ENCODE measurements at regions not wholly inside any gene's neighbourhood (a gene's known extent, or its start where the extent isn't known, plus 50 kb on each side); places are given as distances from the start of the nearest gene placed in this dataset.
A peak's percentile ranks its signal among the peaks of the same experiment; 100 is the strongest.

DNA sequence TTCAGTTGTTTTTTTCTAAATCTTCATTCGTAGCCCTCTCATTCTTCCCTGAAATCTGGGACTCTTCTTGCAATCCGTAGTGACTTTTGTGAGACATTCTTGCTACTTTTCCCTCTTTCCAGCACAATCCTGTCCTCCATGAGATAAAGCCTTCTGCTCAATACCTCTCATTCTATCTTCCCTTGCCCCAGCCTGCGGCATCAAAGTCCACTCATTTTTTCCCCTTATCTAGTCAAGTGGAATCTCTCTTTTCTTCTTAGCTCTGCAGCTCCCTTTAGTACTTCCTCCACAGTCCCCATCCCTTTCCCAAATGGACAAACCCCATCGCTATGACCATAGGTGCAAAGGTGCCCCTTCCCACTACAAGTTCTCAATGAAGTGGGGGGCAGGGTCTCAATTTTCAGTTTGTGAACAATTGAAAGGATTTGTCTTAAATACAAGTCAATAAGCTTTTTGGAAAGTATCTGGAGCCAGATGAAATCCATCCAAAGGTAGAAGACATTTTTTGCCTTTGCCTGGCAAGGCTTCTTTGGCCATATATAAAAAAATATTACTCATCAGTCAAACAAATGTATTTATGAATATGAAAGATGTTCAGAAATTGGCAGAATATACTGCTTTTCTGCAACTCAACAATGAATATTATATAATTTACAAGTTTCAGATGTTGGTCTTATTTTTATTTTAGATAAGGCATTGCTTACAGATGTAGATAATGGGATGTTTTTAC, 179.4 kb downstream of the SNAPC1 start:
- peak; percentile 63 for FAIRE-seq
- no peak for DNase-seq (ENCODE audit: low spot score)

DNA sequence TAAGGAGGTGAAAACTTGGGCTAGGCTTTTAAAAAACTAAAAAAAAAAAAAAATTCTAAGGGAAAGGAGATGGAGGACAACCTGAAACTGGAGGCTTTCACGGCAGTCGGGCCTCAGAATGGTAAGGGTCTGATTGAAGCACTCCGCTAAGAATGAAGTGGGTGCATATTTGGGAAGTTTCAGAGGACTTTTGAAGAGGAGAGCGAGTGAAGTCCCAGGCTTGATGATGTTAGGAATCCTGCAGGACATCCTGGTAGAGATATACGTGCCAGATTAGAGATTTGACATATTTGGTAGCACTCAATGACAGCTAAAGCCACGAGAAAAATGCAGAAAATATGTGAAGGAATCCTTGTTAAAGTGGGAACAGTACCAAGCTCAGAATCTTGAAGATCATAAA, 186.2 kb downstream of the SNAPC1 start:
- no peak for FAIRE-seq
- DNase-seq (ENCODE audit: low spot score), result no peak

GRCh38 chr14:61950340-61950739, 188.1 kb downstream of the SNAPC1 start:
- DNase-seq (ENCODE audit: low spot score), result no peak
- peak; percentile 91 for FAIRE-seq

- DNase-seq (ENCODE audit: low spot score), result no peak
- peak; percentile 83 for FAIRE-seq
Measured at GRCh38 chr14:61953602-61954001, 191.4 kb downstream of the SNAPC1 start.

GRCh38 chr14:61954306-61954705, 192.1 kb downstream of the SNAPC1 start:
- peak; percentile 82 for FAIRE-seq
- no peak for DNase-seq (ENCODE audit: low spot score)

DNA sequence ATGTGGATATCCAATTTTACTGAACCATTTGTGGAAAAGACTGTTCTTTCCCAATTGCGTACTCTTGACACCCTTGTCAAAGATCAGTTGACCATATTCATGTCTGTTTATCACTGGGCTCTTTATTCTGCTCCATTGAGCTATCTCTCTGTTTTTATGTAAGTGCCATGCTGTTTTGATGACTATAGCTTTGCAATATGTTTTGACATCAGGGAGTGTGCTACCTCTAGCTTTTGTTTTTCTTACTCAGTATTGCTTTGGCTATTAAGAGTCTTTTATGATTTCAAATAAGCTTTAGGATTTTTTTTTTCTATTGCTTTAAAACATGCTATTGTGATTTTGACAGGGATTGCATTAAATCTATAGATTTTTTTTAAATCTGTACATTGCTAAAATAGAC, 194.3 kb downstream of the SNAPC1 start:
- no peak for DNase-seq (ENCODE audit: low spot score)
- FAIRE-seq, result no peak

DNA sequence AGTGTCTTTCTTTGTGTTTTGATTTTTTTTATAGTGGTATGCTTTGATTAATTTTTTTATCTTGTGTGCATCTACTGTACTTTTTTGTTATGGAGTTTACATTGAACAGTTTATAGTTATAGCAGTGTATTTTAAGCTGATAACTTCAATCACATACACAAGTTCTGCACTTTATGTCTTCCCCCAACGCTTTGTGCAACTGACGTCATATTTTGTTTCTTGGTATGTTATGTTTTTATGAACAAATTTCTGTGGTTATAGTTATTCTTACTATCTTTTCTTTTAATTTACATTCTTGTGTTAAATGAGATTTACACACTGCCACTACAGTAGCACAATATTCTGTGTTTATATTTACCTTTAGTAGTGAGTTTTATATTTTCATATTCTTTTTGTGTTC, 197.1 kb downstream of the SNAPC1 start:
- FAIRE-seq, result no peak
- no peak for DNase-seq (ENCODE audit: low spot score)

DNA sequence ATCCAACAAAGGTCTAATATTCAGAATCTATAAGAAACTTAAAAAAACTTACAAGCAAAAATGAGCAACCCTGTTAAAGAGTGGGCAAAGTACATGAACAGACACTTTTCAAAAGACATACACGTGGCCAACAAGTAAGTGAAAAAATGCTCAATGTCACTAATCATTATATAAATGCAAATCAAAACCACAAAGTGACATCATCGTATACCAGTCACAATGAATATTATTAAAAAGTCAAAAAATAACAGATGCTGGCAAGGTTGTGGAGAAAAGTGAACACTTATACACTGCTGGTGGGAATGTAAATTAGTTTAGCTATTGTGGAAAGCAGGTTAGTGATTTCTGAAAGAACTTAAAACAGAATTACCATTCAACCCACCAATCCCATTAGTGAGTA, 199.1 kb downstream of the SNAPC1 start:
- DNase-seq (ENCODE audit: low spot score), result no peak

DNA sequence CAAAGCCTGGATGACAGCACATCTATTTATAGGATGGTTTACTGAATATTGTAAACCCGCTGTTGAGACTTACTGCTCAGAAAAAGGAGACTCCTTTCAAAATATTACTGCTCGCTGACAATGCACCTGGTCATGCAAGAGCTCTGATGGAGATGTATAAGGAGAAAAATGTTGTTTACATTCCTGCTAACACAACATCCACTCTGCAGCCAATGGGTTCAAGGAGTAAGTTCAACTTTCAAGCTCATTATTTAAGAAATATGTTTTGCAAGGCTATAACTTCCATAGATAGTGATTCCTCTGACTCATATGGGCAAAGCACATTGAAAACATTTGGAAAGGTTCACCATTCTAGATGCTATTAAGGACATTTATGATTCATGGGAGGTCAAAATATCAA, 201.7 kb downstream of the SNAPC1 start:
- DNase-seq (ENCODE audit: low spot score), result no peak

More for the DNA sequence above, 199.1 kb downstream of the SNAPC1 start:
- peak; percentile 90 for FAIRE-seq

DNA sequence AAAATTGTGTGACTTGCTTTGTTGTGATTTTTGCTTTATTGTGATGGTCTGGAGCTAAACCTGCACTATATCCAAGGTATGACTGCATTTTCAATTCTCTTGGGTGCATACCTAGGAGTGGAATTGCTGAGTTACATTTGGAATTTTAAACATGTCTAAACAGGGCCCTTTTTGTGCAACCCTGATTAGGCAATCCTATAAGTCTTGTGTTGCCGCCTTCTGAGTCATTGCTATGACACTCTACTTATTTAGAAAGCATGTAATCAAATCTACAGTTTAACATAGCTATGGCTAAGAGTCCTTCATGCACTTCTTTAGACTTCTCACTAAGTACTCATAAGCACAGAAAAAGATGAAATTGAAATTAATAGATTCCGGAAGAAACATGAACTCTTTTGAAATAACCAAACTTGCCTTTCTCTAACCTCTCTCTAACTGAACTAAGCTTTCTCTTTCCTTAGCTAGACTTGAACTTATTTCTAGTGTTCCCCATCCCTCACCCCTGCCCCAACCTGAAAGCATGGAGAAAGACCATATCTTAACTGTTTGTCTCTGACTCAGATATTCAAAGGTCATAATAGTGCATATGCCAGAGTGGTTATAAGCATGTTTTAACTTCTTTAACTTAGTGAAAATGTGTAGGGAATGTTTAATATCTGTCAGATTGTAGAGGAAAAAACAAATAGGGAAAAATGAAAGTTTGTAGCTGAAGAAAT, 203.0 kb downstream of the SNAPC1 start:
- peak; percentile 75 for DNase-seq (ENCODE audit: low spot score)
- FAIRE-seq, result peak; percentile 98

More for the DNA sequence above, 201.7 kb downstream of the SNAPC1 start:
- no peak for FAIRE-seq

- peak; percentile 72 for FAIRE-seq
- no peak for DNase-seq (ENCODE audit: low spot score)
Measured at GRCh38 chr14:61968207-61968606, 206.0 kb downstream of the SNAPC1 start.

GRCh38 chr14:61972711-61973110, 210.5 kb downstream of the SNAPC1 start:
- DNase-seq (ENCODE audit: low spot score) (no peak), FAIRE-seq (peak; percentile 62)

- peak; percentile 83 for DNase-seq (ENCODE audit: low spot score)
- peak; percentile 97 for FAIRE-seq
Measured at GRCh38 chr14:61973981-61974380, 211.8 kb downstream of the SNAPC1 start.

- no peak for DNase-seq (ENCODE audit: low spot score)
- FAIRE-seq, result peak; percentile 42
Measured at GRCh38 chr14:61977217-61977616, 215.0 kb downstream of the SNAPC1 start.

GRCh38 chr14:61988240-61988639, 226.0 kb downstream of the SNAPC1 start:
- DNase-seq (ENCODE audit: low spot score) (no peak), FAIRE-seq (no peak)

DNA sequence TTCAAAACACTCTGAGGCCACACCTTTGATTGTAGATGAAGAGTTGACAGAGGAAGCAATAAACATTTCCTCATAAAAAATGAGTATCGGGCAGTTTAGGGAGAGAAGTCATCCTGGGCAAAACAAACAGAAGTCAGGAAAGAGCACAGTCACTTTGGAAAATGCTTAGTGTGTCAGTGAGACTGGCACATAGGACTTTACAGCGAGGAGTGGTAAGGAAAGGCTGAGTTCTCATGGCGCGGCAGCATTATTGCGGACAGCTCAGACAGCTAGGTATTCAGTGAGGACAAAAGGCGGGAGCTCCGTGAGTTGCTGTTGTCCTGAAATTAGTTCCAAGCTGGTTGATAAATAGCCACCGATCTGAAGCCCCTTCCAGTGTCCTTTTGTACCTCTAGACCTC, 229.9 kb downstream of the SNAPC1 start:
- DNase-seq (ENCODE audit: low spot score) (no peak), FAIRE-seq (peak; percentile 80)

DNA sequence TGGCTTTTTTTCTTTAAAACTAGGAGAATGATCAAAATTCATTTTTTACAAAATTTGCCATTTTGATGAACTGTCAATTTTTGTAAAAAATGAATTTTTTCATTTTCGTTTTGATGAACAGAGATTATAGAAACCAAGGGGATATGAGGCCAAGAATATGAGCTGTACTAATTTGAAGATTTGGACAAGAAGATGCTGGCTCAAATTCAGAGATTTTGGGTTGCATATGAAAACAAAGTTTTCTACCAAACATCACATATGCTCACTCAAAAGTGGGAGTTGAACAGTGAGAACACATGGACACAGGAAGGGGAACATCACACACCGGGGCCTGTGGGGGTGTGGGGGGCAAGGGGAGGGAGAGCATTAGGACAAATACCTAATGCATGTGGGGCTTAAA, 230.7 kb downstream of the SNAPC1 start:
- DNase-seq (ENCODE audit: low spot score) (no peak), FAIRE-seq (no peak)

GRCh38 chr14:61994589-61994988, 232.4 kb downstream of the SNAPC1 start:
- peak; percentile 13 for FAIRE-seq
- no peak for DNase-seq (ENCODE audit: low spot score)

GRCh38 chr14:61996753-61997152, 234.5 kb downstream of the SNAPC1 start:
- DNase-seq (ENCODE audit: low spot score) (no peak), FAIRE-seq (no peak)

DNA sequence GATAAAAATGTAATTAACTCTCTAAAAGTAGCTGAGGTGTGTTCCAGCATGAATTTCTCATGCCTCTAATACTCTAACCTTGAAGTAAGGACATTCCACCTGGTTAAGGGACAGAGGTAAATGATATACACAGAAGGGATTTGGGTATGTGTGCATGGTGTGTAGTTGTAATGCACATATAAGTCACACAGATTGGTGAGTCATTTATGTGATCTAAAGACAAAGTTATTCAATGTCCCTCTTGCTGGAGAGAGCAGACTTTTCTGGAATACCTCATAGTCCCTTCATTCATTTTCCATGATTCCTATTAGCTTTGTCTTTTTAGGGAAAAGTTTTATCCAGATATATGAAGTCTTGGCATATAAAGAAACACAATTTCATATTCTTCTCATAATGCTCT, 234.9 kb downstream of the SNAPC1 start:
- DNase-seq (ENCODE audit: low spot score) (no peak), FAIRE-seq (peak; percentile 95)

DNA sequence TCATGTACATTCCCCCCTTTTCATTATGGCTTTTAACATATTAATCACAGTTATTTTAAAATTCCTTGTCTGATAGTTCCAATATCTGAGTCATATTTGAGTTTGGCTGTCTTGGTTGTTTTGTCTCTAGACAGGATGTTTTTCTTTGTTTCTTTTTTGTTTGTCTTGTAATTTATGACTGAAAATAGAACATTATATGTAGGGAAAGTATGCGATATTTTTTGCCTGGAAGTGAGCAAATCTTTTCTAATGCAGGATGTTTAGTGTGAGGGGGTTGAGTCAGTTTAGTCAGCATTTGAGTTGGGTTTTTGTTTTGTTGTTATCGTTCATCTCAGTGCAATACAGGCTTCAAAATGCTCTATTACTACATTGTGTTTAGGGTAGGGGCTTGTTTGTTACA, 239.7 kb downstream of the SNAPC1 start:
- no peak for DNase-seq (ENCODE audit: low spot score)
- FAIRE-seq, result no peak

DNA sequence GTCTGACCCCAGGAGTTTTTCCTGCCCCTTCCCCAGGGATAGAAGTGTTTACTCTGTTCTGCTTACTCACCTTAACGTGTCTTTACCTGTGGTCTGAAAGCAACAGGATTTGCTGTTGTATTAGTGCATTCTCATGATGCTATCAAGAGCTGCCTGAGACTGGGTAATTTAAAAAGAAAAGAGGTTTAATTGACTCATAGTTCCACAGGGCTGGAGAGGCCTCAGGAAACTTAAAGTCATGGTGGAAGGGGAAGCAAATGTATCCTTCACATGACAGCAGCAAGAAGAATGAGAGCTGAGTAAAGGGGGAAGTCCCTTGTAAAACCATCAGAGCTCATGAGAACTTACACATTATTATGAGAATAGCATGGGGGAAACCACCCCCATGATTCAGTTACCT, 240.4 kb downstream of the SNAPC1 start:
- peak; percentile 46 for FAIRE-seq
- no peak for DNase-seq (ENCODE audit: low spot score)

GRCh38 chr14:62003701-62004100, 241.5 kb downstream of the SNAPC1 start:
- FAIRE-seq (no peak), DNase-seq (ENCODE audit: low spot score) (no peak)
